Gastroesophageal sphincter (tissue), 4 donors: ENCODE measurements at regions not wholly inside any gene's neighbourhood (a gene's known extent, or its start where the extent isn't known, plus 50 kb on each side); places are given as distances from the start of the nearest gene placed in this dataset.

Experiments used
- ATAC-seq: fragments of 150-250 bp; one replicate; pipeline ENCODE4 v1.9.1; 2016; ENCODE audit warnings: mild to moderate bottlenecking, moderate library complexity
- H3K27ac ChIP-seq, 4 donors: fragments of 200-600 bp; sonication (generic) in 3 of 4; 1 replicate in 3 of 4; 2 replicates in 1 of 4; pipeline ENCODE4 v1.5.1; 2016 to 2019
- H3K27me3 ChIP-seq: fragments of 200-600 bp; sonication (generic); one replicate; pipeline ENCODE4 v1.5.1; 2019
- H3K36me3 ChIP-seq, 2 donors: fragments of 200-600 bp; sonication (generic); one replicate each; pipeline ENCODE4 v1.5.1; 2019; ENCODE audit warnings: control low read depth in 1 of 2
- H3K4me1 ChIP-seq, 3 donors: fragments of 200-600 bp; sonication (generic); 1 replicate in 2 of 3; 2 replicates in 1 of 3; pipeline ENCODE4 v1.5.1; 2016 to 2019; ENCODE audit warnings: control low read depth in 2 of 3
- H3K4me3 ChIP-seq, 2 donors: fragments of 200-600 bp; sonication (generic); one replicate each; pipeline ENCODE4 v1.5.1; 2019; ENCODE audit warnings: mild to moderate bottlenecking in 1 of 2, moderate library complexity in 1 of 2
- H3K9me3 ChIP-seq, 3 donors: fragments of 200-600 bp; sonication (generic); one replicate each; pipeline ENCODE4 v1.5.1; 2017 to 2019; ENCODE audit warnings: control low read depth in 2 of 3
- EP300 ChIP-seq: sonication (generic); formaldehyde crosslinking; IDR thresholded peaks from one replicate; pipeline ENCODE4 v1.6.1; 2017; ENCODE audit warnings: antibody characterized with exemption, mild to moderate bottlenecking
- POLR2A ChIP-seq, 2 donors: fragments of 450-650 bp; IDR thresholded peaks; one replicate each; pipeline ENCODE4 v1.6.1; 2017; ENCODE audit warnings: antibody characterized with exemption in 2 of 2, mild to moderate bottlenecking in 2 of 2, moderate library complexity in 1 of 2
- POLR2AphosphoS5 ChIP-seq: sonication (generic); formaldehyde crosslinking; IDR thresholded peaks from one replicate; pipeline ENCODE4 v1.6.1; 2017; ENCODE audit warnings: antibody characterized with exemption
- WGBS, 2 donors: methylation state at CpG; one replicate each; pipeline ENCODE4 v1.1.5; 2018; ENCODE audit warnings: low coverage in 1 of 2; 5-methylcytosine and 5-hydroxymethylcytosine counted together
- TF ChIP-seq, protein P1 (sequence below), 4 experiments: fragments of 200-600 bp in 2 of 4; fragments of 450-650 bp in 2 of 4; sonication (generic) in 1 of 4; IDR thresholded peaks; one replicate each; pipeline ENCODE4 v1.5.1; 2017 to 2019; ENCODE audit warnings: antibody characterized with exemption in 4 of 4, mild to moderate bottlenecking in 2 of 4, moderate library complexity in 2 of 4

- Histone ChIP-seq H3K4me3 (no peak overlapping the region), H3K27me3 (no peaks in the 10 kb centered on the region), H3K9me3 (no peaks in the 10 kb centered on the region), H3K4me1 (peaks cover 0 to 5% (median 0%) of the 10 kb centered on the region in 3 donors), H3K36me3 (no peaks in the 10 kb centered on the region), H3K27ac (no peak overlapping the region)
- TF ChIP-seq, protein P1, sequence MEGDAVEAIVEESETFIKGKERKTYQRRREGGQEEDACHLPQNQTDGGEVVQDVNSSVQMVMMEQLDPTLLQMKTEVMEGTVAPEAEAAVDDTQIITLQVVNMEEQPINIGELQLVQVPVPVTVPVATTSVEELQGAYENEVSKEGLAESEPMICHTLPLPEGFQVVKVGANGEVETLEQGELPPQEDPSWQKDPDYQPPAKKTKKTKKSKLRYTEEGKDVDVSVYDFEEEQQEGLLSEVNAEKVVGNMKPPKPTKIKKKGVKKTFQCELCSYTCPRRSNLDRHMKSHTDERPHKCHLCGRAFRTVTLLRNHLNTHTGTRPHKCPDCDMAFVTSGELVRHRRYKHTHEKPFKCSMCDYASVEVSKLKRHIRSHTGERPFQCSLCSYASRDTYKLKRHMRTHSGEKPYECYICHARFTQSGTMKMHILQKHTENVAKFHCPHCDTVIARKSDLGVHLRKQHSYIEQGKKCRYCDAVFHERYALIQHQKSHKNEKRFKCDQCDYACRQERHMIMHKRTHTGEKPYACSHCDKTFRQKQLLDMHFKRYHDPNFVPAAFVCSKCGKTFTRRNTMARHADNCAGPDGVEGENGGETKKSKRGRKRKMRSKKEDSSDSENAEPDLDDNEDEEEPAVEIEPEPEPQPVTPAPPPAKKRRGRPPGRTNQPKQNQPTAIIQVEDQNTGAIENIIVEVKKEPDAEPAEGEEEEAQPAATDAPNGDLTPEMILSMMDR (IDR thresholded peaks at IDR 0.05), result no peak
- TF ChIP-seq POLR2AphosphoS5, result no peak
- TF ChIP-seq POLR2A (IDR thresholded peaks at IDR 0.05), result no peak
- TF ChIP-seq EP300, result no peak
- ATAC-seq, result no peak
- WGBS, 2 donors, result 74 to 87% methylated on average over 3 of the region's 6 CpGs
Measured at GRCh38 chr5:138658676-138659075, 83.5 kb upstream of the HSPA9 start.

- ATAC-seq, result no peak
- Histone ChIP-seq H3K27ac (no peak overlapping the region), H3K4me3 (no peak overlapping the region)
Measured at GRCh38 chr5:138657360-138657759, 82.2 kb upstream of the HSPA9 start.

DNA sequence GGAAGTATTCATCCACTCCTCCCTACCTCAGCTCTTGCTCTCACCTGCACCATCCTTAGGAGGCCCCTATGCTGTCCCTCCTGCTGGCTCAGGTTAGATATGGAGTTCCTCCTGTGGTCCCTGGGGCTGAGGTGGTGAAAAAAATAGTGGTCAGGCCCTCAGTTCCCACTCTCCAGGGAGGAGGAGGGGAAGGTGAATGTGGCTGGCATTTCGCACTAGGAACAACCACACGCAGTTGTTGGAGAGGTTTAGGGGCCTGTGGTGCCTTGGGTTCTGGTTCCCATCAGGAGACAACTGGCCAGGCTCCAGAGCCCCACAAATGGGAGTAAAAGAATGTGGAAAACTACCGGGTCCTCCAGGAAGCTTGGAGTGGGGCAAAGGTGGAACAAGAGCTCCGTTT is 81.7 kb upstream of the HSPA9 start:
- Histone ChIP-seq H3K27me3 (no peaks in the 10 kb centered on the region), H3K4me1 (no peaks in the 10 kb centered on the region), H3K36me3 (no peaks in the 10 kb centered on the region), H3K27ac (no peak overlapping the region), H3K9me3 (no peaks in the 10 kb centered on the region), H3K4me3 (no peak overlapping the region)
- no peak for TF ChIP-seq EP300
- TF ChIP-seq POLR2A (IDR thresholded peaks at IDR 0.05), result no peak
- TF ChIP-seq, protein P1 (IDR thresholded peaks at IDR 0.05), result no peak
- no peak for TF ChIP-seq POLR2AphosphoS5
- 92 to 100% methylated on average over 1 to 2 of the region's 4 CpGs for WGBS, 2 donors
- ATAC-seq, result no peak

More at GRCh38 chr5:138657360-138657759, 82.2 kb upstream of the HSPA9 start:
- Histone ChIP-seq H3K4me1 (no peaks in the 10 kb centered on the region), H3K9me3 (no peaks in the 10 kb centered on the region), H3K36me3 (no peaks in the 10 kb centered on the region), H3K27me3 (no peaks in the 10 kb centered on the region)
- WGBS, 2 donors, result 93% methylated on average over 2 of the region's 4 CpGs; no CpG with 5 or more reads in 1 of the 2 donors
- TF ChIP-seq POLR2AphosphoS5, result no peak
- TF ChIP-seq, protein P1 (IDR thresholded peaks at IDR 0.05), result no peak
- TF ChIP-seq POLR2A (IDR thresholded peaks at IDR 0.05), result no peak
- no peak for TF ChIP-seq EP300

- no peaks in the 10 kb centered on the region for H3K27me3 ChIP-seq
- H3K4me3 ChIP-seq, result no peak overlapping the region
- peak overlapping the region in 3 of 4 donors; percentile 11 to 54 (median 33) for H3K27ac ChIP-seq
- 87 to 100% methylated on average over 2 of the region's 6 CpGs for WGBS, 2 donors
- TF ChIP-seq POLR2A (IDR thresholded peaks at IDR 0.05), result no peak
- no peak for TF ChIP-seq POLR2AphosphoS5
- TF ChIP-seq, protein P1 (IDR thresholded peaks at IDR 0.05), result no peak
- TF ChIP-seq EP300, result no peak
- peak; percentile 64 for ATAC-seq
- no peaks in the 10 kb centered on the region for H3K36me3 ChIP-seq
- H3K4me1 ChIP-seq, result no peaks in the 10 kb centered on the region
- H3K9me3 ChIP-seq, result no peaks in the 10 kb centered on the region
Measured at GRCh38 chr5:138655530-138656190, 80.5 kb upstream of the HSPA9 start.

DNA sequence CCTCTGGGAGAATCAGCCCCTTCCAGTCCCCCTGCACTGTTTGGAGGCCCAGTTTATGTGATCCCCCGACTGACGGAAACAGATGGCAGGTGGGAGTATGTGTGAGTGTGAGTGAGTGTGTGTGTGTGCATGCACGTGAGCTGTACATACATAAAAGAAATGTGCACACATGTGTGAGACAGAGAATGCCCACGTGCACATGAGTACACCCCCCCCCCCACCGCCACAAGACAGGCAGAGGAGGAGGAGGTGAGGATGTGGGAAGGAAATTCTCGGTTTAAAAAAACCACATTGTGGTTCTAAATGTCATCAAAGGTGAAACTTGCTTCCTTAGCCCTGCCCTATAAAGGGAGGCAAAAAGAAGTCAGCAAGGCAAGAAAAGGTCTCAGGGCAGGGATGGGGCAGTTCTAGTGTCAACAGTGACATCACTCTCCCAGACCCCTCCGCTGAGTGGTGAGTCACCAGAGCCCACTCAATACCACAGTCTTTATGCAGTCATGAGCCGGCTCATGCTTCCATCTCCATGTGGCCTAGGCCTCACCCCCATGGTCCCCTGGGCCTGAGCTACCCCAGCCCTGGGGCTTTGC is 79.2 kb upstream of the HSPA9 start:
- Histone ChIP-seq H3K4me3 (no peak overlapping the region), H3K4me1 (peaks cover 0 to 5% (median 0%) of the 10 kb centered on the region in 3 donors), H3K36me3 (no peaks in the 10 kb centered on the region), H3K27ac (no peak overlapping the region), H3K9me3 (no peaks in the 10 kb centered on the region), H3K27me3 (no peaks in the 10 kb centered on the region)
- WGBS, 2 donors, result 66 to 75% methylated on average over 3 to 7 of the region's 8 CpGs
- TF ChIP-seq POLR2A (IDR thresholded peaks at IDR 0.05), result no peak
- no peak for TF ChIP-seq EP300
- no peak for TF ChIP-seq POLR2AphosphoS5
- TF ChIP-seq, protein P1 (IDR thresholded peaks at IDR 0.05), result no peak
- no peak for ATAC-seq
